LHCN-M2 (cell line): ENCODE measurements at regions not wholly inside any gene's neighbourhood (a gene's known extent, or its start where the extent isn't known, plus 50 kb on each side); places are given as distances from the start of the nearest gene placed in this dataset.

ENCODE experiments used
- DNase-seq: peaks from one replicate; pipeline ENCODE4 v3.0.0-alpha.2; 2012; ENCODE audit warnings: low read depth

GRCh38 chr9:11915699-11916098, 777.5 kb upstream of the TYRP1 start:
- no peak for DNase-seq

DNA sequence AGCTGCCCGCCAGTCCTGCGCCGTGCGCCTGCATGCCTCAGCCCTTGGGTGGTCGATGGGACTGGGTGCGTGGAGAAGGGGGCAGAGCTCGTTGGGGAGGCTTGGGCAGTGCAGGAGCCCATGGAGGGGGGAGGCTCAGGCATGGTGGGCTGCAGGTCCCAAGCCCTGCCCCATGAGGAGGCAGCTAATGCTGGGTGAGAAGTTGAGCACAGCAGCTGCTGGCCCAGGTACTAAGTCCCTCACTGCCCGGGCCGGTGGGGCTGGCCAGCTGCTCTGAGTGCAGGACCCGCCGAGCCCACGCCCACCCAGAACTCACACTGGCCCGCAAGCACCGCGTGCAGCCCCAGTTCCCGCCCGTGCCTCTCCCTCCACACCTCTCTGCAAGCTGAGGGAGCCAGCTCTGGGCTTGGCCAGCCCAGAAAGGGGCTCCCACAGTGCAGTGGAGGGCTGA, 764.3 kb upstream of the TYRP1 start:
- no peak for DNase-seq

- DNase-seq = no peak
Measured at GRCh38 chr9:11931109-11931508, 762.1 kb upstream of the TYRP1 start.

DNA sequence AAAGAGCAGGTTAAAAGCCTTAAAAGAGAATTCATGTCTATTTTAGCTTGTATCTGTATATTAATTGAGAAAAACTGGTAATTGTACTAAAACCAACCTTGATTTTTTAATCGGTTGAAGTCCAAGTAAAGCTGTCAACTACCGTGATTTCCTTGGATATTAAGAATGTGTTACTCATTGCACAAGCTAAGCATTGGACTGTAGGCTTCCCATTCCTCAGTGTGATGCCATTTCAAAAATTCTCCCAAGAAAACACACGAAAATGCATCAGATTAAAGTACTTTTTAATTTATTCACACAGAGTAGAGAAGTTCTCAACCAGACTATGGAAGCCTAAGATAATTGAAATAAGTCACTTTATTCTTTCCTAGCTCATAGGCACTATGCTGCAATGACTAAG, 761.4 kb upstream of the TYRP1 start:
- DNase-seq = no peak

- no peak for DNase-seq
Measured at GRCh38 chr9:11933926-11934325, 759.3 kb upstream of the TYRP1 start.

GRCh38 chr9:11946531-11946930, 746.7 kb upstream of the TYRP1 start:
- DNase-seq = no peak

GRCh38 chr9:11962327-11962726, 730.9 kb upstream of the TYRP1 start:
- no peak for DNase-seq

- DNase-seq = no peak
Measured at GRCh38 chr9:11966786-11967185, 726.4 kb upstream of the TYRP1 start.

- DNase-seq = no peak
Measured at GRCh38 chr9:11968631-11969030, 724.6 kb upstream of the TYRP1 start.

GRCh38 chr9:11973011-11973410, 720.2 kb upstream of the TYRP1 start:
- no peak for DNase-seq

GRCh38 chr9:11973511-11973910, 719.7 kb upstream of the TYRP1 start:
- no peak for DNase-seq

GRCh38 chr9:11992866-11993265, 700.3 kb upstream of the TYRP1 start:
- no peak for DNase-seq

- DNase-seq = no peak
Measured at GRCh38 chr9:12014488-12014887, 678.7 kb upstream of the TYRP1 start.

GRCh38 chr9:12054235-12054634, 639.0 kb upstream of the TYRP1 start:
- no peak for DNase-seq

DNA sequence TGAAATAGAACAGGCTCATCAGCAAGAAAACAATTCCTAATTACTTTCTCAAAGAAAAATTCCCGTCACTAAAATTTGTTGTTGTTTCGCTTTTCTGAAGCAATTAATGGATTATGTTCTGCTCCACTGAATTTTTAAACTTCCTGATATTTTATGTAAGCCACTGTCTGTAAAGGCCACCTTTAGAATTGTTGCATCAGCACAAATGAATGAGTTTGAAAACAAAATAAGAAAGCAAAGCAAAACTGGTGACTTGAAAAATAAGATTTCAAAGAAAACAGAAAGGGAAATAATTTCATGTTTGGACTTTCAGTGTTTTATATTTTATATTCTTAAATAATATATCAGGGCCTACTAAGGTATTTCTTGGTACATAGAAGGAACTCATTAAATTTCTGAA, 636.3 kb upstream of the TYRP1 start:
- DNase-seq = no peak

GRCh38 chr9:12060067-12060466, 633.1 kb upstream of the TYRP1 start:
- DNase-seq = no peak

- DNase-seq = no peak
Measured at GRCh38 chr9:12060811-12061210, 632.4 kb upstream of the TYRP1 start.

DNA sequence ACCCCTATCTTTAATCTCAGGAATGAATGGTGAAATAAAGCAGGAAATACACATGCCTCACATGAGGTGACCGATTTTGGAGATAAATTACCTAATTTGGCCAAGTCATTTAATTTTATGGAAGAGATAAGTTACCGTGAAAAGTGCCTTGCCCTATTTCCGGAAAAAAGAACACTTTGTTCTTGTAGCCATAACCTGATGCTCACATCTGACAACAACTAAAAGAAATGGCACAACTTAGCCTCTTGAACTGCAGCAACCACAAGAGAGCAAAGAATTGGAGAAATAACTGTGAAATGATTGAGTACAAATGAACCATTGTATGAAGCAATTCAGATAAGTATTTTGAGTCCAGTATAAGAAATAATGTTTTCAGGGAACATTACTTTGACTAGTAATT, 628.1 kb upstream of the TYRP1 start:
- no peak for DNase-seq

- no peak for DNase-seq
Measured at GRCh38 chr9:12065686-12066085, 627.5 kb upstream of the TYRP1 start.

DNA sequence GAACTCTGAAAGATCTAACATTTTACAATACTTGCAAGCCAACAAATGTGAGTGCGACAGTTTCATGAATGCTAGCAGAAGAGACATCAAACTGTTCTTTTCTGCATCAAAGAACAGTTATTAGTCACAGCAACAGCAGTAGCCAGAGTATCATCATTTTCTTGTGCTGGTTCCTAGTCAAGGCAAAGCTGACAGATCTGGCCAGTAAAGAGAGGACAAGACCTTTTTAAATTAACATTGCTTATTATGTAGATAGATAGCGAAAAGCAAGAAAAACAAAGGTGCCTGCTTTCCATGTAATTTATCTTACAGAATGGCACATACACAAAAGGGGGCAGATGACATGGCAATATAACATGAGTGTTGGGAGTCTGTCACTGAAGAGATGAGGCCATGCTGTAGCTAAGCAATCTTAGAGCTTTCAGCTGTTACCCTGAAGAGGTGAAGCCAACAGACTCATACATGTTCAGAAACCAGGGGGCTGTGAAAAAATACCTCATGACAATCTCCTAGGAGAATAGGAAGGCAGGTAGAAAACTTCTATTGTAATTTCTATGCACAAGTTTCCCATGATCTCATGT, 626.6 kb upstream of the TYRP1 start:
- no peak for DNase-seq

DNA sequence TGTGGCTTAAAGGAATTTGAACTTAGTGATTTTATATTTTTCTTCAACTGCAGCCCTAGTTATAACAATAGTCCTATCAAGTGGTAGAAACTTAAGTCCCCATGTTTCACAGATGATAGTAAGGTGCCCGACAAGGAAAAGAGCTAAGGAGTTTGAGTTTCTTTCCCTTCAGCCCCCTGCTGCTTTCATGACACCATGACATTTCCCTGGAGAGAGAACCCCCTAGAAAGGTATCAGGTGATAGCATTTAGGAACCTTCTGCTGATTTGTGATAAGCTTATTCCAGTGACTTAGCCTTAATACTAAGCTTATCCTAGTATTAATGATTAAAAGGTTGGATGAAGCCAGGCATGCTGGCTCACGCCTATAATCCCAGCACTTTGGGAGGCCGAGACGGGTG, 623.8 kb upstream of the TYRP1 start:
- no peak for DNase-seq

DNA sequence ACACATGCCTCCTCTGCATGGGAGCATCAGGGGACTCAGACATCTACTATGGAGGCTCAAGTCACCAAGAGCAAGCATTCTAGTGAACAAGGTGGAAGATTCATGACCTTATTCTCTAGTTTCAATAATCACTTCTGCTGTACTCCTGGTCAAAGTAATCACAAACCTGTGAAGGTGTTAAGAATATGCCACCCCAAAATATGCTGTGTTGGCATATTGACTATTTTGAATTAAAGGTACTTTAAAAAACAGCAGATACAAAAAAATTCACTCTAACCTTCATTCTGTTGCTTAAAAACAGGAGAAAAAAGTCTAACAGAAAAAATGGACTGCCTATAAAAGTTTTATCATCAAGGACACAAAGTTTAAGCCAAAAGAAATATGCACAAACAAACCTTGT, 607.8 kb upstream of the TYRP1 start:
- DNase-seq = no peak

- DNase-seq = no peak
Measured at GRCh38 chr9:12091865-12092527, 601.2 kb upstream of the TYRP1 start.

DNA sequence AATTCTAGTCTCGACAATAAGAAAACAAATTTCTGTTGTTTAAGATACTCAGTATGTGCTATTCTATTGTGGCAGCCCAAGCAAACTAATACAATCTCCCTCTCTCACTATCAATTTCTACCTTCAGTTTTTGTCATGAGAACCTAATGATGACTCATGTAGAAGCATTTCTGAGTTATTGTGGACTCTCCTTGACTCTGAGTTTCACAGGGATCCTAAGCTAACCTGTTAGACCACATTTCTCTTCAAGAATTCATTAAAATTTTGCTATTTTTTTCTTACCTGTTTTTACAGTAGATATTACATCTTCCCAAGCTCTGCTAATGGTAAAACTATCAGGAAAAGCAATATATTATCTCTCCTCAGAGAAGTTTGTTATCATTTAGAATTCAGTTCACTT, 599.1 kb upstream of the TYRP1 start:
- DNase-seq = no peak
